ENCODE measurements at regions not wholly inside any gene's neighbourhood (a gene's known extent, or its start where the extent isn't known, plus 50 kb on each side); places are given as distances from the start of the nearest gene placed in this dataset.
A peak's percentile ranks its signal among the peaks of the same experiment; 100 is the strongest.

GRCh38 chr15:38874464-38874863 lies 309.9 kb upstream of the RASGRP1 start:
- intact Hi-C loops (cut with DNase I) = no loop called here
- DNase-seq = peak; percentile 75
- no peak for TF ChIP-seq CTCF (IDR thresholded peaks at IDR 0.05)
- Histone ChIP-seq H3K36me3 (no peaks in the 10 kb centered on the region), H3K27ac (no peak overlapping the region), H3K9me3 (no peaks in the 10 kb centered on the region), H3K27me3 (no peaks in the 10 kb centered on the region), H3K4me1 (peaks cover 27% of the 10 kb centered on the region), H3K4me3 (no peak overlapping the region)
- peak; percentile 90 for ATAC-seq

- Histone ChIP-seq H3K4me3 (no peak overlapping the region), H3K27ac (no peak overlapping the region), H3K4me1 (peaks cover 30% of the 10 kb centered on the region), H3K9me3 (no peaks in the 10 kb centered on the region), H3K27me3 (no peaks in the 10 kb centered on the region), H3K36me3 (no peaks in the 10 kb centered on the region)
- ATAC-seq (no peak), DNase-seq (no peak)
- TF ChIP-seq CTCF (IDR thresholded peaks at IDR 0.05) = no peak
- intact Hi-C loops (cut with DNase I) = no loop called here
Measured at GRCh38 chr15:38876211-38876610, 311.6 kb upstream of the RASGRP1 start.

- ATAC-seq = no peak
- intact Hi-C loops (cut with DNase I) = no loop called here
- TF ChIP-seq CTCF (IDR thresholded peaks at IDR 0.05) = no peak
Measured at GRCh38 chr15:38876621-38877020, 312.0 kb upstream of the RASGRP1 start.

GRCh38 chr15:38877471-38877870 lies 312.9 kb upstream of the RASGRP1 start:
- ATAC-seq = no peak
- no peak for TF ChIP-seq CTCF (IDR thresholded peaks at IDR 0.05)
- Histone ChIP-seq H3K27ac (no peak overlapping the region), H3K4me1 (peaks cover 30% of the 10 kb centered on the region), H3K36me3 (no peaks in the 10 kb centered on the region), H3K4me3 (no peak overlapping the region), H3K9me3 (no peaks in the 10 kb centered on the region), H3K27me3 (no peaks in the 10 kb centered on the region)
- intact Hi-C loops (cut with DNase I) = no loop called here
- DNase-seq = no peak

More at GRCh38 chr15:38876621-38877020, 312.0 kb upstream of the RASGRP1 start:
- no peak overlapping the region for H3K4me3 ChIP-seq
- no peaks in the 10 kb centered on the region for H3K36me3 ChIP-seq
- DNase-seq = no peak
- no peaks in the 10 kb centered on the region for H3K27me3 ChIP-seq
- no peak overlapping the region for H3K27ac ChIP-seq
- peaks cover 30% of the 10 kb centered on the region for H3K4me1 ChIP-seq
- no peaks in the 10 kb centered on the region for H3K9me3 ChIP-seq

GRCh38 chr15:38878026-38878425 lies 313.4 kb upstream of the RASGRP1 start:
- Histone ChIP-seq H3K4me1 (peaks cover 30% of the 10 kb centered on the region), H3K27ac (no peak overlapping the region), H3K36me3 (no peaks in the 10 kb centered on the region), H3K4me3 (no peak overlapping the region), H3K9me3 (no peaks in the 10 kb centered on the region), H3K27me3 (no peaks in the 10 kb centered on the region)
- DNase-seq (no peak), ATAC-seq (no peak)
- intact Hi-C loops (cut with DNase I) = no loop called here
- TF ChIP-seq CTCF (IDR thresholded peaks at IDR 0.05) = no peak

- Histone ChIP-seq H3K27me3 (no peaks in the 10 kb centered on the region), H3K36me3 (no peaks in the 10 kb centered on the region), H3K27ac (no peak overlapping the region), H3K9me3 (no peaks in the 10 kb centered on the region), H3K4me1 (peaks cover 30% of the 10 kb centered on the region), H3K4me3 (no peak overlapping the region)
- TF ChIP-seq CTCF (IDR thresholded peaks at IDR 0.05) = no peak
- DNase-seq (no peak), ATAC-seq (no peak)
- intact Hi-C loops (cut with DNase I) = no loop called here
Measured at GRCh38 chr15:38878926-38879325, 314.3 kb upstream of the RASGRP1 start.
